GM12878 (cell line): ENCODE measurements at regions not wholly inside any gene's neighbourhood (a gene's known extent, or its start where the extent isn't known, plus 50 kb on each side); places are given as distances from the start of the nearest gene placed in this dataset.

Experiments
- ATAC-seq: fragments of 200-7000 bp; cut with Tn5 transposase; 3 replicates; pipeline ENCODE4 v1.9.1; 2020; ENCODE audit warnings: mild to moderate bottlenecking, moderate library complexity
- BruUV-seq: library from RNA; stranded (reverse); fragments of 400-500 nt; replicated peaks from 2 replicates; lab custom pipeline; 2021; lab: Mats Ljungman, UMichigan
- CTCF ChIA-PET: fragments of 300-600 bp; sonication (Branson Sonifier 250); formaldehyde crosslinking; extraction: SDS; loops from one replicate; lab custom pipeline; 2021; ENCODE audit warnings: inconsistent platforms; lab: Yijun Ruan, JAX
- POLR2A ChIA-PET: fragments of 350-600 bp; formaldehyde crosslinking; extraction: SDS; loops from one replicate; lab custom pipeline; 2021; ENCODE audit warnings: inconsistent platforms; lab: Charles Lee
- RAD21 ChIA-PET: fragments of 300-600 bp; sonication (Branson Sonifier 250); formaldehyde crosslinking; loops from one replicate; lab custom pipeline; 2023; ENCODE audit warnings: antibody characterized with exemption; ENCODE audit not compliant: unreplicated experiment; lab: Charles Lee
- SMC1A ChIA-PET: fragments of 300-600 bp; sonication (Branson Sonifier 250); formaldehyde crosslinking; loops from one replicate; lab custom pipeline; 2023; ENCODE audit not compliant: unreplicated experiment, uncharacterized antibody; lab: Charles Lee
- DNase-seq: peaks from one replicate; pipeline ENCODE4 v3.0.0-alpha.2; 2011; ENCODE audit warnings: low read depth, low spot score
- FAIRE-seq: peaks from 3 replicates; lab custom pipeline; 2011; peaks lifted over from hg19 to GRCh38; lab: Jason Lieb, UNC
- H2AFZ ChIP-seq: 2 replicates; pipeline ENCODE4 v1.6.0; 2011; ENCODE audit warnings: low read depth, low read length, control low read depth; ENCODE audit not compliant: control insufficient read depth
- H3K27ac ChIP-seq: 2 replicates; pipeline ENCODE4 v1.5.1; 2011; ENCODE audit warnings: control low read depth; ENCODE audit not compliant: control insufficient read depth, insufficient read depth
- H3K27me3 ChIP-seq, 2 experiments: replicated peaks in 1 of 2; 2 replicates each; pipeline versions ENCODE4 v1.6.0 to v1.6.1; 2011; ENCODE audit warnings: low read length in 1 of 2; ENCODE audit not compliant: control insufficient read depth in 2 of 2, insufficient read depth in 2 of 2
- H3K36me3 ChIP-seq, 2 experiments: 2 replicates each; pipeline ENCODE4 v1.5.1; 2011; ENCODE audit warnings: low read length in 1 of 2; ENCODE audit not compliant: control insufficient read depth in 2 of 2, insufficient read depth in 2 of 2
- H3K4me1 ChIP-seq: 2 replicates; pipeline ENCODE4 v1.6.1; 2011; ENCODE audit warnings: mild to moderate bottlenecking, low read length, moderate library complexity, mixed read lengths; ENCODE audit not compliant: control insufficient read depth, insufficient read depth
- H3K4me2 ChIP-seq: 2 replicates; pipeline ENCODE4 v1.6.0; 2011; ENCODE audit warnings: control low read depth; ENCODE audit not compliant: control insufficient read depth, insufficient read depth
- H3K4me3 ChIP-seq: fragments of 200-600 bp; sonication (generic); 2 replicates; pipeline ENCODE4 v1.5.1; 2016
- H3K79me2 ChIP-seq: 2 replicates; pipeline ENCODE4 v1.6.0; 2011; ENCODE audit warnings: low read length; ENCODE audit not compliant: control insufficient read depth, insufficient read depth
- H3K9ac ChIP-seq: 2 replicates; pipeline ENCODE4 v1.8.0; 2011; ENCODE audit warnings: low read length, control low read depth, mixed read lengths; ENCODE audit not compliant: control insufficient read depth, insufficient read depth
- H3K9me3 ChIP-seq: replicated peaks from 3 replicates; pipeline ENCODE4 v1.5.1; 2011; ENCODE audit warnings: mild to moderate bottlenecking, low read length; ENCODE audit not compliant: control insufficient read depth, insufficient read depth
- H4K20me1 ChIP-seq: 2 replicates; pipeline ENCODE4 v1.6.0; 2011; ENCODE audit not compliant: control insufficient read depth, insufficient read depth
- BRCA1 ChIP-seq: IDR thresholded peaks from 2 replicates; pipeline ENCODE4 v1.6.1; 2011; ENCODE audit warnings: low read depth, low read length, improper control_type of control experiment
- CEBPB ChIP-seq, 2 experiments: fragments of 150-350 bp in 1 of 2; IDR thresholded peaks; 2 replicates each; pipeline ENCODE4 v1.6.1; 2012 to 2014; ENCODE audit warnings: low read depth in 2 of 2, low read length in 2 of 2, borderline replicate concordance in 1 of 2, inconsistent platforms in 1 of 2
- EZH2 ChIP-seq: IDR thresholded peaks from 2 replicates; pipeline ENCODE4 v1.6.1; 2012; ENCODE audit warnings: low read depth, mild to moderate bottlenecking, control low read depth, inconsistent platforms, low read length, borderline replicate concordance; ENCODE audit not compliant: control insufficient read depth
- IKZF2 ChIP-seq, 2 experiments: fragments of 450-650 bp; IDR thresholded peaks; 2 replicates each; pipeline ENCODE4 v1.6.1; 2017; ENCODE audit warnings: mild to moderate bottlenecking in 2 of 2, moderate library complexity in 2 of 2
- MEF2A ChIP-seq: IDR thresholded peaks from 2 replicates; pipeline ENCODE4 v1.6.1; 2011; ENCODE audit warnings: low read depth, mild to moderate bottlenecking, low read length, moderate library complexity; ENCODE audit not compliant: insufficient read depth
- NR2C1 ChIP-seq: fragments of 450-650 bp; IDR thresholded peaks from 2 replicates; pipeline ENCODE4 v1.6.1; 2017; ENCODE audit warnings: antibody characterized with exemption, mild to moderate bottlenecking, moderate library complexity
- PAX5 ChIP-seq: IDR thresholded peaks from 2 replicates; pipeline ENCODE4 v1.6.1; 2011; ENCODE audit warnings: low read depth, low read length, borderline replicate concordance
- RBBP5 ChIP-seq: fragments of 200-600 bp; sonication (generic); conservative IDR thresholded peaks from 2 replicates; pipeline ENCODE4 v1.6.1; 2016
- SIN3A ChIP-seq: IDR thresholded peaks from 2 replicates; pipeline ENCODE4 v1.6.1; 2012; ENCODE audit warnings: low read depth, low read length, improper control_type of control experiment
- SMAD1 ChIP-seq: fragments of 450-650 bp; IDR thresholded peaks from 2 replicates; pipeline ENCODE4 v1.6.1; 2018; ENCODE audit warnings: mild to moderate bottlenecking, low read depth; ENCODE audit not compliant: partially characterized antibody
- SREBF1 ChIP-seq: IDR thresholded peaks from 2 replicates; pipeline ENCODE4 v1.6.1; 2012; ENCODE audit warnings: mild to moderate bottlenecking, low read length
- STAT1 ChIP-seq: fragments of 450-650 bp; conservative IDR thresholded peaks from 2 replicates; pipeline ENCODE4 v1.6.1; 2014; ENCODE audit warnings: antibody characterized with exemption, mild to moderate bottlenecking
- TCF3 ChIP-seq: IDR thresholded peaks from 2 replicates; pipeline ENCODE4 v1.6.1; 2012; ENCODE audit warnings: low read depth, mild to moderate bottlenecking, low read length, borderline replicate concordance; ENCODE audit not compliant: insufficient read depth
- WRNIP1 ChIP-seq: IDR thresholded peaks from 2 replicates; pipeline ENCODE4 v1.6.1; 2011; ENCODE audit warnings: low read depth, low read length, improper control_type of control experiment, borderline replicate concordance
- ZNF622 ChIP-seq: fragments of 450-650 bp; IDR thresholded peaks from 2 replicates; pipeline ENCODE4 v1.6.1; 2017; ENCODE audit warnings: mild to moderate bottlenecking, inconsistent platforms
- WGBS: methylation state at CpG from one replicate; pipeline ENCODE4 v1.1.6; 2016; ENCODE audit warnings: low lambda C conversion rate; ENCODE audit not compliant: insufficient replicate concordance, insufficient coverage; ENCODE audit errors: missing lambda C conversion rate; 5-methylcytosine and 5-hydroxymethylcytosine counted together
- in situ Hi-C: fragments of 300-500 bp; cut with MboI; formaldehyde crosslinking; loops from 9 replicates; pipeline ENCODE4 v1.14.3; 2018; ENCODE audit warnings: mixed read lengths
- intact Hi-C: fragments of 100-400 bp; cut with micrococcal nuclease; formaldehyde crosslinking; loops from one replicate; pipeline ENCODE4 v1.14.2; 2022; ENCODE audit not compliant: unreplicated experiment
- TF ChIP-seq, protein P1 (sequence below): IDR thresholded peaks from 2 replicates; pipeline ENCODE4 v1.6.1; 2011; ENCODE audit warnings: borderline replicate concordance, low read depth, mild to moderate bottlenecking, moderate library complexity, mixed read lengths, low read length; ENCODE audit not compliant: insufficient read depth; ENCODE audit errors: extremely low read length

DNA sequence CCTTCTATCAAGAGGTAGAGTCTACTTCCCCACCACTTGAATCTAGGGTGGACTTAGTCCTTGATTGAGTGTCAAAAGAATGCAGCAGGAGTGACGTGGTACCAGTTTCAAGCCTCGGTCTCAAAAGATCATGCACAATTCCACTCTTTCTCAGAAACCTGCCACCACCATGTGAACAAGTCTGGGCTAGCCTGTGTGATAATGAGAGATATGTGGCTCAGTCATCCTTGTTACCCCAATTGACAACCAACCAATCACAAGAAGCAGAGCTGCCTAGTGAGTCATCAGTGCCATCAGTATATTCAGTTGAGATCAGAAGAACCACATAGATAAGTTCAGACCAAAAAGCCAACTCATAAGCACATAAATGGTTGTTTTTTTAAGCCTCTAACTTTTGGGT lies 374.5 kb downstream of the IL20RB start (continued):
- TF ChIP-seq SREBF1 = no peak

DNA sequence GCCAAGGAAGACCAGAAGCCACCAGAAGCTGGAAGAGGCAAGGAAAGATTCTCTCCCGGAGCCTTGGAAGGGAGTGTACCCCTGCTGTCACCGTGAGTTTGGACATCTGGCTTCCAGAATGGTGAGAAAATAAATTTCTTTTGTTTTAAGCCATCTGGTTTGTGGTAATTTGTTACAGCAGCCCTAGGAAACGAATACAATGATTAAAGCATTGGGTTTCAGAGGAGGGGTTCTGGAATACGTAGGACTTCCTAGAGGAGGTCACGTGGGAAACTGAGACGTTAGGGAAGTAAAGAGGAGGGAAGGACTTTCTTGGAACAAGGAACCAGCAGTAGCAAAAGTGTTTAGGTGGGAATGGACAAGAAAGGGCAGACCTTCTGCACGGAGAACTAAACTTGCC lies 377.7 kb downstream of the IL20RB start:
- no peak overlapping the region for H3K4me2 ChIP-seq
- no peaks in the 10 kb centered on the region for H4K20me1 ChIP-seq
- WGBS = 10% methylated on average over 7 of the region's 7 CpGs
- BruUV-seq = no TSS peak
- no peaks in the 10 kb centered on the region for H3K36me3 ChIP-seq
- 0 out of 2 replicates have a peak, but pooled peaks cover 1% of the 10 kb centered on the region for H3K4me1 ChIP-seq
- CTCF ChIA-PET = no interaction called here
- POLR2A ChIA-PET = no interaction called here
- no peak overlapping the region for H3K9ac ChIP-seq
- peaks cover 18% of the 10 kb centered on the region for H3K9me3 ChIP-seq
- in situ Hi-C loops = no loop called here
- no peak overlapping the region for H3K27ac ChIP-seq
- ATAC-seq (no peak), FAIRE-seq (no peak), DNase-seq (no peak)
- no peak overlapping the region for H3K4me3 ChIP-seq
- no peaks in the 10 kb centered on the region for H3K79me2 ChIP-seq
- intact Hi-C loops = no loop called here
- TF ChIP-seq MEF2A (no peak), EZH2 (no peak), SMAD1 (no peak), RBBP5 (no peak), TCF3 (no peak), CEBPB (IDR thresholded peaks at IDR 0.05; ENCODE audit: borderline replicate concordance in 1 of 2, low read depth in 2 of 2, low read length in 2 of 2) (no peak), STAT1 (no peak), SIN3A (no peak), ZNF622 (no peak), IKZF2 (IDR thresholded peaks at IDR 0.05) (no peak), NR2C1 (no peak), WRNIP1 (no peak), BRCA1 (no peak), PAX5 (no peak)
- TF ChIP-seq, protein P1, sequence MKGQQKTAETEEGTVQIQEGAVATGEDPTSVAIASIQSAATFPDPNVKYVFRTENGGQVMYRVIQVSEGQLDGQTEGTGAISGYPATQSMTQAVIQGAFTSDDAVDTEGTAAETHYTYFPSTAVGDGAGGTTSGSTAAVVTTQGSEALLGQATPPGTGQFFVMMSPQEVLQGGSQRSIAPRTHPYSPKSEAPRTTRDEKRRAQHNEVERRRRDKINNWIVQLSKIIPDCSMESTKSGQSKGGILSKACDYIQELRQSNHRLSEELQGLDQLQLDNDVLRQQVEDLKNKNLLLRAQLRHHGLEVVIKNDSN = no peak
- no peaks in the 10 kb centered on the region for H3K27me3 ChIP-seq
- RAD21 ChIA-PET = no interaction called here
- H2AFZ ChIP-seq = no peak overlapping the region
- SMC1A ChIA-PET = interaction anchor here (1.1 kb wide), 1 partner anchor 11 kb away, joined by 5 read pairs; no protein-coding TSS in a partner anchor
